WTC11 (cell line): ENCODE measurements at regions not wholly inside any gene's neighbourhood (a gene's known extent, or its start where the extent isn't known, plus 50 kb on each side); places are given as distances from the start of the nearest gene placed in this dataset.

Source experiments
- ATAC-seq: fragments of 200-7000 bp; cut with Tn5 transposase; 2 replicates; pipeline ENCODE4 v1.10.0; 2021; ENCODE audit warnings: mild to moderate bottlenecking, moderate library complexity
- CTCF ChIA-PET: fragments of 300-600 bp; sonication (Branson Sonifier 250); formaldehyde crosslinking; loops from one replicate; lab custom pipeline; 2021; ENCODE audit warnings: antibody characterized with exemption; lab: Charles Lee
- POLR2A ChIA-PET: fragments of 350-600 bp; sonication (Branson Sonifier 250); formaldehyde crosslinking; loops from one replicate; lab custom pipeline; 2021; ENCODE audit warnings: antibody characterized with exemption; lab: Charles Lee
- DNase-seq: peaks from one replicate; pipeline ENCODE4 v3.0.0; 2021; ENCODE audit warnings: low spot score
- H3K27ac Mint-ChIP-seq: 2 replicates; pipeline ENCODE4 v1.8.0; 2021; ENCODE audit warnings: mixed read lengths
- H3K27me3 Mint-ChIP-seq: 2 replicates; pipeline ENCODE4 v1.8.0; 2021; ENCODE audit warnings: low read depth, mild to moderate bottlenecking, moderate library complexity, mixed read lengths
- H3K36me3 Mint-ChIP-seq: 2 replicates; pipeline ENCODE4 v1.8.0; 2021; ENCODE audit warnings: mixed read lengths
- H3K4me1 Mint-ChIP-seq: 2 replicates; pipeline ENCODE4 v1.8.0; 2022; ENCODE audit warnings: mixed read lengths
- H3K4me3 Mint-ChIP-seq: 2 replicates; pipeline ENCODE4 v1.8.0; 2021; ENCODE audit warnings: mild to moderate bottlenecking, moderate library complexity, mixed read lengths
- H3K9me3 Mint-ChIP-seq: 2 replicates; pipeline ENCODE4 v1.8.0; 2021; ENCODE audit warnings: mixed read lengths
- CDX4 ChIP-seq: fragments of 250-450 bp; sonication (Bioruptor Pico); IDR thresholded peaks from 2 replicates; pipeline ENCODE4 v1.9.0; 2021; ENCODE audit warnings: moderate library complexity, mild to moderate bottlenecking, inconsistent platforms, borderline replicate concordance
- E2F1 ChIP-seq: sonication (generic); formaldehyde crosslinking; IDR thresholded peaks from 2 replicates; pipeline ENCODE4 v1.8.0; 2022; ENCODE audit warnings: mild to moderate bottlenecking, missing genetic modification reagents
- E2F4 ChIP-seq: sonication (generic); formaldehyde crosslinking; IDR thresholded peaks from 2 replicates; pipeline ENCODE4 v1.8.1; 2022; ENCODE audit warnings: low read depth, mild to moderate bottlenecking, moderate library complexity, missing genetic modification reagents, borderline replicate concordance
- ESRRA ChIP-seq: sonication (generic); formaldehyde crosslinking; IDR thresholded peaks from 2 replicates; pipeline ENCODE4 v1.8.1; 2022; ENCODE audit warnings: mild to moderate bottlenecking, missing genetic modification reagents, borderline replicate concordance
- FOXK1 ChIP-seq: sonication (generic); formaldehyde crosslinking; IDR thresholded peaks from 2 replicates; pipeline ENCODE4 v1.8.0; 2022; ENCODE audit warnings: mild to moderate bottlenecking, moderate library complexity, missing genetic modification reagents
- FOXP1 ChIP-seq: sonication (generic); formaldehyde crosslinking; IDR thresholded peaks from 2 replicates; pipeline ENCODE4 v1.8.0; 2022; ENCODE audit warnings: missing genetic modification reagents, mild to moderate bottlenecking, moderate library complexity, borderline replicate concordance
- FOXP4 ChIP-seq: sonication (generic); formaldehyde crosslinking; IDR thresholded peaks from 2 replicates; pipeline ENCODE4 v1.8.0; 2022; ENCODE audit warnings: mild to moderate bottlenecking, missing genetic modification reagents
- GRHL2 ChIP-seq: fragments of 250-450 bp; sonication (Bioruptor Pico); IDR thresholded peaks from 2 replicates; pipeline ENCODE4 v1.8.0; 2022; ENCODE audit warnings: mild to moderate bottlenecking, moderate library complexity; ENCODE audit not compliant: insufficient replicate concordance, severe bottlenecking
- GTF2I ChIP-seq: fragments of 250-450 bp; sonication (Bioruptor Pico); conservative IDR thresholded peaks from 2 replicates; pipeline ENCODE4 v1.4.0; 2021; ENCODE audit warnings: mild to moderate bottlenecking
- JUN ChIP-seq: sonication (generic); formaldehyde crosslinking; IDR thresholded peaks from 2 replicates; pipeline ENCODE4 v1.8.0; 2023; ENCODE audit warnings: mild to moderate bottlenecking, missing genetic modification reagents
- KAT7 ChIP-seq: sonication (generic); formaldehyde crosslinking; IDR thresholded peaks from 2 replicates; pipeline ENCODE4 v1.8.1; 2023; ENCODE audit warnings: missing genetic modification reagents, mild to moderate bottlenecking, borderline replicate concordance
- NFE2L1 ChIP-seq: sonication (generic); formaldehyde crosslinking; IDR thresholded peaks from 2 replicates; pipeline ENCODE4 v1.8.1; 2023; ENCODE audit warnings: missing genetic modification reagents
- NFYB ChIP-seq: sonication (generic); formaldehyde crosslinking; conservative IDR thresholded peaks from 2 replicates; pipeline ENCODE4 v1.8.0; 2022; ENCODE audit warnings: low read depth, missing genetic modification reagents
- PRDM15 ChIP-seq: sonication (generic); formaldehyde crosslinking; IDR thresholded peaks from 2 replicates; pipeline ENCODE4 v1.8.0; 2022; ENCODE audit warnings: missing genetic modification reagents
- PRRX2 ChIP-seq: fragments of 250-450 bp; sonication (Bioruptor Pico); IDR thresholded peaks from 2 replicates; pipeline ENCODE4 v1.8.0; 2021; ENCODE audit warnings: mild to moderate bottlenecking
- TCF7 ChIP-seq: sonication (generic); formaldehyde crosslinking; IDR thresholded peaks from 2 replicates; pipeline ENCODE4 v1.8.0; 2022; ENCODE audit warnings: mild to moderate bottlenecking, low read depth, missing genetic modification reagents, moderate library complexity
- USF2 ChIP-seq: sonication (generic); formaldehyde crosslinking; IDR thresholded peaks from 2 replicates; pipeline ENCODE4 v1.8.1; 2023; ENCODE audit warnings: mild to moderate bottlenecking, missing genetic modification reagents, moderate library complexity
- ZNF425 ChIP-seq: fragments of 250-450 bp; sonication (Bioruptor Pico); conservative IDR thresholded peaks from 2 replicates; pipeline ENCODE4 v1.9.0; 2021; ENCODE audit warnings: mild to moderate bottlenecking
- ZNF512 ChIP-seq: sonication (generic); formaldehyde crosslinking; IDR thresholded peaks from 2 replicates; pipeline ENCODE4 v1.8.1; 2022; ENCODE audit warnings: missing genetic modification reagents, borderline replicate concordance

- TF ChIP-seq GRHL2 (CRISPR knock-in tag) (no peak), CDX4 (no peak), ZNF512 (CRISPR knock-in tag) (no peak), GTF2I (CRISPR knock-in tag) (no peak), FOXK1 (CRISPR knock-in tag) (no peak), FOXP4 (CRISPR knock-in tag) (no peak), KAT7 (CRISPR knock-in tag) (no peak), FOXP1 (CRISPR knock-in tag) (no peak), USF2 (CRISPR knock-in tag) (no peak), PRRX2 (CRISPR knock-in tag) (no peak), ESRRA (CRISPR knock-in tag) (no peak), E2F1 (no peak), JUN (CRISPR knock-in tag) (no peak), E2F4 (no peak), NFYB (CRISPR knock-in tag) (no peak), NFE2L1 (no peak), TCF7 (CRISPR knock-in tag) (no peak), ZNF425 (CRISPR knock-in tag) (no peak), PRDM15 (CRISPR knock-in tag) (no peak)
- Mint-ChIP-seq H3K4me3 (no peak overlapping the region), H3K36me3 (no peaks in the 10 kb centered on the region), H3K4me1 (peaks cover 17% of the 10 kb centered on the region), H3K9me3 (peaks cover 13% of the 10 kb centered on the region), H3K27me3 (no peaks in the 10 kb centered on the region), H3K27ac (no peak overlapping the region)
- ChIA-PET POLR2A (no interaction called here), CTCF (no interaction called here)
- ATAC-seq = no peak
- no peak for DNase-seq
Observed at GRCh38 chr6:67886840-67887292, 748.2 kb upstream of the ADGRB3 start.
